ENCODE measurements at regions not wholly inside any gene's neighbourhood (a gene's known extent, or its start where the extent isn't known, plus 50 kb on each side); places are given as distances from the start of the nearest gene placed in this dataset.

GRCh38 chr6:148240461-148240840, 102.2 kb upstream of the SASH1 start:
- no peak for TF ChIP-seq EZH2 (IDR thresholded peaks at IDR 0.05)
- no peak for TF ChIP-seq CTCF (IDR thresholded peaks at IDR 0.05 in 2 of 3, conservative IDR thresholded peaks at IDR 0.05 in 1 of 3; ENCODE audit: borderline replicate concordance in 1 of 3, insufficient read depth in 1 of 3, low read depth in 2 of 3, low read length in 2 of 3)
- TF ChIP-seq POLR2A (IDR thresholded peaks at IDR 0.05; ENCODE audit: borderline replicate concordance, extremely low read depth, insufficient read depth, insufficient read length) = no peak
- TF ChIP-seq EGR1 (IDR thresholded peaks at IDR 0.05; ENCODE audit: low read depth) = no peak
- TF ChIP-seq, protein P1, sequence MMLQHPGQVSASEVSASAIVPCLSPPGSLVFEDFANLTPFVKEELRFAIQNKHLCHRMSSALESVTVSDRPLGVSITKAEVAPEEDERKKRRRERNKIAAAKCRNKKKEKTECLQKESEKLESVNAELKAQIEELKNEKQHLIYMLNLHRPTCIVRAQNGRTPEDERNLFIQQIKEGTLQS (IDR thresholded peaks at IDR 0.05) = no peak
